ENCODE measurements at regions not wholly inside any gene's neighbourhood (a gene's known extent, or its start where the extent isn't known, plus 50 kb on each side); places are given as distances from the start of the nearest gene placed in this dataset.
"Not testable (repeated sequence)": the region's sequence is repeated elsewhere in the genome, so short reads cannot be mapped to it uniquely, and the experiment has no call there.

GRCh38 chr3:197404030-197404429 is 105.6 kb upstream of the DLG1 start:
- DNase-seq, result no peak

GRCh38 chr3:197402401-197402800 is 104.0 kb upstream of the DLG1 start:
- not testable (repeated sequence) for DNase-seq

DNA sequence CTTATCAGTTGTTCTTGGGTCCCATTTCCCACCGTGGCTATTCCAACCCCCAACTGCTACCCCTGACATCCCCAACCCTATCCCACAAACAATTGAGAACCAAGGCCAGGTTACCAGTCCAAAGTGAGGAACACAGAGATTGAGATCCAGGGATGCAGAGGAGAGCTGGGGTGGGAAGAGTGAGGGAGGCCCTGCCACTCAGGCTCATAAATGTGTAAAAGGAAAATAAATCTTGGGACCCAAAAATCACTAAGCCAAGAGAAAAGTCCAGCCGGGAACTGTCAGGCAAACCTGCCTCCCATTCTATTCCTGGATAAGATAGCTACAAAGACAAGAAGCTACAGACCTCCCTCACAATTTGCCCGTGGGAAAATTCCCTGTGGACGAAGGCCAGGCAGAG is 101.1 kb upstream of the DLG1 start:
- no peak for DNase-seq

- no peak for DNase-seq
Measured at GRCh38 chr3:197398286-197398878, 100.0 kb upstream of the DLG1 start.

GRCh38 chr3:197397838-197398237 is 99.4 kb upstream of the DLG1 start:
- no peak for DNase-seq

GRCh38 chr3:197394464-197395321 is 96.3 kb upstream of the DLG1 start:
- DNase-seq, result no peak

- not testable (repeated sequence) for DNase-seq
Measured at GRCh38 chr3:197394126-197394463, 95.7 kb upstream of the DLG1 start.

DNA sequence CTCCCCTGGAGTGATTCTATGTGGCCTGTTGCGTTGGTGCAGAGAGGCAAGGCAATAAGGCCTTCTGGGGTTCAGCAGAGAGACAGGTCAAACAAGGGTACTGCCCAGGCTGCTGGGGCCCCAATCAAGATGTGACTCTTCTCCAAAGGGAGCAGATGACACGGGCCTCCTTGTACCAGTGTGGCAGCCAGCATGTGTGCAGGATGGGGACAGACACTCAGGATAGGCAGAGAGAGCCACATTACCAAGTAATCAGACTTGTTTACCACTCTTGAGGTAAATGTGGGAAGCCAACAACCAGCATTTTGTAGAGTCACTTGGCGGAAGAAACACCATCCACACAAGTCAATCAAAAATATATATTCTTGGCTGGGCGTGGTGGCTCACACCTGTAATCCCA is 95.3 kb upstream of the DLG1 start:
- no peak for DNase-seq

GRCh38 chr3:197392961-197393360 is 94.5 kb upstream of the DLG1 start:
- no peak for DNase-seq

GRCh38 chr3:197381371-197381770 is 83.0 kb upstream of the DLG1 start:
- DNase-seq, result no peak

- DNase-seq, result peak; percentile 7
Measured at GRCh38 chr3:197380786-197381185, 82.4 kb upstream of the DLG1 start.

GRCh38 chr3:197378985-197379718 is 80.7 kb upstream of the DLG1 start:
- DNase-seq, result no peak

DNA sequence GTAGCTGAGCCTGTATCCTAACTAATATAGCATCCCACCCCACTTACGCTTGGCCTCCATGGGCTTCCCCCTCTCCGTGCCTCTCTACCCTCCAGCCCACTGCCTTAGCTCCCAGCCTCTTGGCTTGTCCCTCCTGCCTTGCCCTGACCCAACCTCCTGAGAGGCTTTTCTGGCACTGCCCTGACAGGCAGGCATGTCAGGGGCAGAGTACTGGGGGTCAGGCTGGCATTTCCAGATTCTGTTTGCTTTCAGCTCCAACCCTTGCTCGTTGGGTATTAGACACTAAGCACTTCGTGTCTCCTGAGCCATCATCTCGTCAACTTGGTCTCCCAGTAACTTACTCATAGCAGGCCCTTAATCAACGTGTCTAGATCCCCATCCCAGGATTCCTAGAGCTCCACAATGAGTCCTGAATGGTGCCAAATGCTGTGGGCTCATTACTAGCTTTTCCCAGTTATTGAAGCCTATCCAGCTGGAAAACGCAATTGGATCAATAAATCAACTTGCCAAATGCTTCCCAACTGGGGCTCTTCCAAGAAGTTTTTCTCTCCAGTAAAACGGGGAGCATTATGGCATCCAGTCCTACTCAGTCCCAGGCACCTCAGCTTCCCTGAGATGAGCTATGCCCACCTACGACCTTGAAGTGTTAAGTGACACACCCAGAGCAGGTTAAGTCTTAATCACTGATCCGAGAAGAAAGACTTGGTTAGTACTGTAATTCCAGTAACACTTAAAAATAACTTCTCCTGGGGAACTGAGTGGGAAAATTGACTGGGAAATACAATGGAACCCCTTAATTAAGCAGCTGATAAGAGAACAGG is 78.5 kb upstream of the DLG1 start:
- no peak for DNase-seq

- no peak for DNase-seq
Measured at GRCh38 chr3:197376020-197376419, 77.6 kb upstream of the DLG1 start.

- no peak for DNase-seq
Measured at GRCh38 chr3:197375001-197375441, 76.6 kb upstream of the DLG1 start.

GRCh38 chr3:197373096-197373495 is 74.7 kb upstream of the DLG1 start:
- DNase-seq, result no peak

DNA sequence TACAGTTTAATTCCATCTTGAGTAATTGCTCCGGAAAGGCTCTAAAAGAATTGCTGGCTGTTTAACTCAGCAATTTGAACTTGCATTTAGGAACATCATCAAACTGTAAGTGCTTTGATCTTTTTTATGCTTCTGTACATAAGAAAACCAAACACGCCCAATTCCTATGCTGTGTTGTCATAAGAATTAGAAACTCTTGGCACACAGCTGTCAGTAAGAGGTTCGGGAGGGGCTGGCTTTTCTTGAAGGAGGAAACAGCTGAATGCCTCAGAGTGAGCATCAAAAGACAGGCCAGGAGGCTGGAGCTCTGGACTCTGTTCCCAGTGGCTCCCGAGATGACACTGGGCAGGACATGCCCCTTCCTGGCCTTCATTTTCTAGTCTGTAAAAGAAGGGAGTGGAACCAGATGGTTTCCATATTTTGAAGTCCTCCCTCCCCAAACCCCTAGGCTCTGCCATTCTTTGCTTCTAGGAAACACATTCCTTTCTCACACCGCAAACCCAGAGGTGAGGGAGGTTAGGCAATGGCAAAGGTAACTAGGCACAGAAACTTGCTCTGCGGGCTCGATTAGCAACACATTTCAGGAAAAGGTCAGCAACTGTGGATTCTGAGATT is 73.7 kb upstream of the DLG1 start:
- DNase-seq, result peak; percentile 76

- DNase-seq, result peak; percentile 84
Measured at GRCh38 chr3:197371591-197372046, 73.2 kb upstream of the DLG1 start.

GRCh38 chr3:197369545-197369944 is 71.1 kb upstream of the DLG1 start:
- no peak for DNase-seq

DNA sequence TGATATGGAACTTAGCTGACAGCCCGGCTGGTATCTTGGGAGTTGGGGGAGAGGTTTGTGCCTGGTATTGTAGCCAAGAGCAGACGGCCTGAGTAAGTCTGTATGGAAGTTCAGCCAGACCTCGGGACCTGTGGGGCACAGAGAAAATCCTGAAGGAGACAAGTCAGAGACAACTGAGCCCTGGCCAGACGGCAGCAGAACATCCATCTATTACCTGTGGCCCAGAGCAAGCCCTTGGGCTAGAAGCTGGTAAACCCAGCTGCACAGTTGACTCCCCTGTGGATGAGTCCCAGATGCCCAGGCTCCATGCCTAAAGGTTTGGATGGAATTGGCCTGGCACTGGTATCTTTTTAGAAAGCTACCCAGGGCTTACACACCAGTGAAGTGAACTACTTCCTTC is 70.4 kb upstream of the DLG1 start:
- no peak for DNase-seq

GRCh38 chr3:197368330-197368729 is 69.9 kb upstream of the DLG1 start:
- DNase-seq, result no peak

DNA sequence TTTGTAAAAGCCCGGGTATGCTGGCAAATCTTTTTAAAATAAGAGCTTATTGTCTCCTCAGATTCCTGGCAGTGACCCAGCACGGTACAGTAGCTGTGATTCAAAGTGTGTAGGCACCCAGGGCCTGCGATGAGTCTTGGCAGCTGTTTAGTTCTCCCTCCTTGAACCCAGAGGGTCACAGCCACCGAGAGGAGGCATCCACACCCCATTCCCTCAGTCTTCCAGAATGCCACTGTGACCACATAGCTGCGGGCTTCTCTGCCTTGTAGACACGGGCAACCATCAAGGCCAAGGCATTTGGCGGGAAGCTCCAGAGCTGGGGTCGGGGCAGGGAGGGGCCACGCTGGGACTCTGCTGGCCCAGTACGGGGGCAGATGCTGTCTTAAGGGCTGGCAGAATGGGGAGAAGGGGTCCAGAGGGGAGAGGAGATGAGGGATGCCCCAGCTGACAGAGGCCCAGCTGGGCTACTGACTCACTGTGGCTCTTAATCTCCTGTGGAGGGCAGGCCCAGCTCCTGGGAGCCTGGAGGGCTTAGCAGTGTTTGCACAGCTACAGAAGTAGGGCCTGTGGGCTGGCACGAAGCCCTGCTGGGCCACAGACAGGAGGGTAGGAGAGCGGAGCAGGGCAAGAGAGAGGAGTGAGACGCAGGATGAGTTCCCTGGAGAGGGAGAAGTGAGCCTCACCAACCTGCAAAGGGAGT is 68.8 kb upstream of the DLG1 start:
- no peak for DNase-seq
